ENCODE measurements at regions not wholly inside any gene's neighbourhood (a gene's known extent, or its start where the extent isn't known, plus 50 kb on each side); places are given as distances from the start of the nearest gene placed in this dataset.

GRCh38 chr13:34847766-34848165, 94.3 kb upstream of the NBEA start:
- DNase-seq (ENCODE audit: low read depth in 2 of 3, low spot score in 2 of 3) = no peak

- DNase-seq (ENCODE audit: low read depth in 2 of 3, low spot score in 2 of 3) = no peak
Observed at GRCh38 chr13:34849406-34849805, 92.7 kb upstream of the NBEA start.

GRCh38 chr13:34853161-34853560, 88.9 kb upstream of the NBEA start:
- no peak for DNase-seq (ENCODE audit: low read depth in 2 of 3, low spot score in 2 of 3)

- no peak for DNase-seq (ENCODE audit: low read depth in 2 of 3, low spot score in 2 of 3)
Observed at GRCh38 chr13:34857558-34858325, 84.3 kb upstream of the NBEA start.

GRCh38 chr13:34862311-34862710, 79.8 kb upstream of the NBEA start:
- no peak for DNase-seq (ENCODE audit: low read depth in 2 of 3, low spot score in 2 of 3)

DNA sequence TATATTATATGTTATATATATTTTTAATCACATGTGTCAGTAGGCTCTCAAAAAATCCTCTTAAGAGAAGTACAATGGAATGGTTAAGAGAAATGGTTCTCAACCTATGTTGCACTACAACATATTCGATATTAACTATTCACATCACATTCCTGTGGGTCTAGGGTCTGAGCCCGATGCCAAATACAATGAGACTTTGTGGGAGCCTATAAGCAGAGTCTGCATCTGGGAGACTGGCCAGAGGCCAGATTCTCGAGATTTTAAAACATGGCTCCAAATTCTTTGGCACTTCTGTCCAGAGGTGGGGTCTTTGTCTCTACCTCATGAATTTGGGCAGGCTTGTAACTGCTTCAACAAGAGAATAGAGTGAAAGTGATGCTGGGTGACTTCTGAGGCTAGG, 79.4 kb upstream of the NBEA start:
- DNase-seq (ENCODE audit: low read depth in 2 of 3, low spot score in 2 of 3) = no peak

- DNase-seq (ENCODE audit: low read depth in 2 of 3, low spot score in 2 of 3) = no peak
Observed at GRCh38 chr13:34863360-34864135, 78.5 kb upstream of the NBEA start.

- DNase-seq (ENCODE audit: low read depth in 2 of 3, low spot score in 2 of 3) = no peak
Observed at GRCh38 chr13:34864671-34865070, 77.4 kb upstream of the NBEA start.

DNA sequence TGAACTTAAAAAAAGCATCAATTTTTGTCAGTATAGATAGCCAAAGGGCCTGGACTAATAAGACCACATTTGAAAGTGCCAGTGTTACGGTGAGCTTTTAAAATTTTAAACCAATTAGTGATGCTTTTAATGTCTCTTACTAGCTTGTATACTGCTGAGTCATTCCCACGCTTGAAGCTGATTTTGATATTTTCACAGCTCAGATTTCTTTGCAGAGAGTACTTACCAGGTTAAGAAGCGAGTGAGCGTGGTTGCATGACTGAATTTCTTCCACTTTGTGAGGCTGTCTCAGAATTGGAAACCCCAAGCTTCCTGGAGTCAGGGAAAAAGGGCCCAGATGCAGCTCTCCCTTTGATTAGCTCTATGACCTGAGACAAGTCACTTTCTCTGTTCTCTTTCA, 74.5 kb upstream of the NBEA start:
- no peak for DNase-seq (ENCODE audit: low read depth in 2 of 3, low spot score in 2 of 3)

DNA sequence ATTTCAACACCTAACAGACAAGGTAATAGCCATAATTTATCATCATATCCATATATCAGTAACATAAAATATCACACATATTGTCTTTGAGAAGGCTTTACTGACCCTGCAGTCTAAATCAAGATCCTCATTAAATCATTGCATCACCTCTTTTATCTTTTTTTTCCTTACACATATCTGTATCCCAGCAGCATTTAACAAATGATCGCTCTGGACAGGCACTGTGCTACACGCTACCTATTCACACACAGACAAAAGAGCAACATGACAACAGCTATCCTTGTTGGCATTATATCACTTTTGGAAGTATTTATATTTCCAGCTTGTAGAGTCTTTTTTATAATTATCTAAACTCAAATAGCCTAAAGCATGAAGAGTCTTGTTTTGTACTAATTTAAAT, 73.3 kb upstream of the NBEA start:
- DNase-seq (ENCODE audit: low read depth in 2 of 3, low spot score in 2 of 3) = no peak

DNA sequence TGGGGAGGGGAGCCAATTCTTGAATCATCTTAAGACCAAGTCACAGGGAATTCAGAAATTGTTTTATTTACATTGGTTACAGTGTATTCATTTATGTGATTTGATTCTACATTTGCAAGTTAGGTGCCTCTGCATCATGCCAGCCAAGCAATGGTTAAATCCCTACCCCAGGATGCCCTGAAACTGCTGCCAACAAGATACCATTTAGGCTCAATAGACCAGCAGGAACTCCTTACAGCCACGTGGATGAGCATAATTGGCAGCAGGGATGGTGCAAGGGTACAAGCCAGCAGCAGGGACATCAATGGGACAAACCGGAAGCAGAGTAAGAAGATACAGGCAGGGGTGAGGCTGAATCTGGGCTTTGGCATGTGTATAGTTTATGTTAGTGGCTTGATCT, 72.4 kb upstream of the NBEA start:
- DNase-seq (ENCODE audit: low read depth in 2 of 3, low spot score in 2 of 3) = no peak

- no peak for DNase-seq (ENCODE audit: low read depth in 2 of 3, low spot score in 2 of 3)
Observed at GRCh38 chr13:34878329-34878728, 63.7 kb upstream of the NBEA start.

DNA sequence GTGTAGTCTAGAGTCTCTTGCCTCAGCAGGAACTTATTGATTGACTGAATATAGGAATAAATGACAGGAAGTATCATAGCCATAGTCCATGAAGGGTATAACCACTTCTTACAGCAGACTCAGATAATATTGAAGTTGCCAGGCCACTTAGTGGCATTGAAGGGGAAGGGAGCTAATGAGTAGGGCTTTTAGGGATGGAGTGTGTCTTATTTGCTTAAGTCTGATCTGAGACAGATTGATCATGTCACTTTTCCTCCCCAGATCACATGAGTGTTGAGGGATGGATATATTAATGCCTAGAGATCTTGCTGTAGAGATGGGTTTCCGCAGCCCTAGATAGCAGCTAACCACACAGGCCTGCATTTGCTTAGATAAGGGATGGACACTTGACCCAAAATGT, 62.2 kb upstream of the NBEA start:
- DNase-seq (ENCODE audit: low read depth in 2 of 3, low spot score in 2 of 3) = no peak

DNA sequence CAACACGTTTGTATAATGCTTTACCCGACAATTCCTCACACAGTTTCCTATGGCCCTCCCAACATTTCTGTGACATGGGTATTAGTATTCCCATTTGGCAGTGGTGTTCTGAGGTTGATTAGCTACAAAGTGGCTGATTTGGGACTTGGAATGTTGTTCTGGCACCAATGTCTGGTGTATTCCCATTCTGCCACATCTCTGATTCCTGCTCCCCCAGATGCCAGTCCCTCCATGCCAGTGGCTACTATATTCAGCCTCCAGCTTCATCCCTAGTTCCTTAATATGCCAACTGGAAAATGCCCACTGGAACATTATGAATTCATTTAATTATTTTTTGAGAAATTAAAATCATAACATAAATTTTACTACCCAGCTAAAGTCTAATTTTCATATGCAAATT, 60.6 kb upstream of the NBEA start:
- DNase-seq (ENCODE audit: low read depth in 2 of 3, low spot score in 2 of 3) = no peak

DNA sequence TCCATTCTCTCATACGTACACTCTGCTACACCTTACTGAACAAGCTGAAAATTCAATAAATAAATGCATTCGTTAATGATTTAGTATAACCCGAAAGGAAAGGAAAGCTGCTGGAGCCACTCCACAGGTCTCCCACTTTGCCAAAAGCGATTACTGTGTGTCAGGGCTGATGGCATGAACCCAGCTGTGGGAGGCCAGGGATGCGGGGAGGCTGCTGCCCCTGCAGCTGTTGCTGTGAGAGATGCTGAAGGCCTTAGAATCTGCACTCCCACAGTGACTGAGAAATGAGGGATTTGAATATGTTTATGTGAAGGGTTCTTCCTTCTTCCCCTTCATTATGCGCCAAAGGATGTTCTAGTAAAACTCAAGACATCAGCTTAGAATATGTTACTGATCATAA, 58.7 kb upstream of the NBEA start:
- no peak for DNase-seq (ENCODE audit: low read depth in 2 of 3, low spot score in 2 of 3)

- DNase-seq (ENCODE audit: low read depth in 2 of 3, low spot score in 2 of 3) = no peak
Observed at GRCh38 chr13:34884366-34884765, 57.7 kb upstream of the NBEA start.

DNA sequence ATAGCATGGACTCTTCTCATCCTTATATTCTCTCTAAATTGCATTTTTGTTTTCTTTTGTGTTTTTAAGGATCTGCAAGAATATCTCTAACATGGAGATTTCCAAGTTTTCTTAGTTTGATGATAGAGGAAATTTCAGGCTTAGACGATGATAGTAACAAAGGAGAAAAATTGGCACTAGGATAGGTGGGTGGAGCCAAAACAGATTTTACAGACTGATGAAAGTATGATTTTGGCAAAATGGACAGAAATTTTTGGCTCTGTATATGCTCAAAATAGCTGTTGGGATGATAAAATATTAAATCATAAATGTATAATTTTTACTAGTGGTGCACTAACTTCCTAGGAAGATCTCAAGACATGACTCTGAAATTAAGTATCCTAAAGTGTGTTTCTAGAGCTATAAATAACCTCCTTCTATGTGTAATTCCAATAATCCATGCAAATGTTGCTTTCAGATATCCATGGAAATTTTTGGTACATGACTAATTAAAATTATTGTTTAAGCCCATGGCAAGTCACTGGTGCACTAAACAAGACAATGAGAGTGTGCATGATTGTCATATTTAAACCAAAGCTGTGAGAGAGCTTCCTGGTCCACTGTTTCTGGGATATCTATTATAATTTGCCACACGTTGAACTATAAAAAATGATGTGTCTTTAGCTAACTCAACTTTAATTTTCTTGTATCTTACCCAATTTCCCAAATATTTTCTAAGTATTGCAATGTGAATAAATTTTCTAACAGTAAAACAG, 55.8 kb upstream of the NBEA start:
- no peak for DNase-seq (ENCODE audit: low read depth in 2 of 3, low spot score in 2 of 3)

DNA sequence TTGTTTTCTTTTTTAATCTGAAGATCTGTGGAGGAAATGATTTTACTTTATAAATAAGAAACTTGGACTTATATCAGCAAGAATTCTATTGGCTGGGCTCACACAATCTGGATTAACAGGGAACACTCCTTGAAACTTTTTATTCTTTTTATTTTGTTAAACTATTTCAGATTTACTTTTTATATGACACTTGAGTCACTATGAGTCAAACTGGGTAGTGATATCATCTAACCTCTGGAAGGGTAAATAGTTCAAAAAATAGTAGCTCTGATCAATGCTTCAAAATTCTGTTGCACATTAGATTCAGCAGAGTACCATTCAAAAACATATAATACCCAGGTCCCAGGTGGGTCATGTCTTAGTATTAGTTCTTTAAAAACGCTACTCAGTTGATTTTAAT, 55.1 kb upstream of the NBEA start:
- no peak for DNase-seq (ENCODE audit: low read depth in 2 of 3, low spot score in 2 of 3)

Data from activated CD8-positive, alpha-beta memory T cell treated with anti-CD3 and anti-CD28 coated beads for 48 hours (primary cell).